ENCODE measurements at regions not wholly inside any gene's neighbourhood (a gene's known extent, or its start where the extent isn't known, plus 50 kb on each side); places are given as distances from the start of the nearest gene placed in this dataset.
"Not testable (repeated sequence)": the region's sequence is repeated elsewhere in the genome, so short reads cannot be mapped to it uniquely, and the experiment has no call there.

DNA sequence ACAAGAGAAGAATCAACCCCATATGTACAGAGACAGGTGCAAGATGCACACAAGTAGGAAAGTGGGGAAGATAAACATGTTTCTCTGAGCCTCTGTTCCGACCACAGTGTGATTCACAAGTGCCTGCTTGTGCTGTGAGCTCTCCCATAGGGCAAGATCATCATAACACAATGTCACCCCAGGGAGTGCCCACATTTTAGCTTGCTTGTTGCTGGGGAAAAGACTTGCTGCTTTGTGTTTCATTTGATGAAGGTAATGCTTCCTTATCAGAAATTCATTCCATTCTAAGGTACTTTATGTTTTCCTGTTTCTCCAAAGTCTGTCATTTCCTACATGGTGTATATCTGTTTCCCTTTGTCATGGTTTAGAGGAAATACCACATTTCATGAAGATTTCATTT is 304.5 kb upstream of the DIPK2B start:
- no peak overlapping the region for H3K4me3 ChIP-seq
- peaks cover 0 to 24% of the 10 kb centered on the region in 2 donors for H3K4me1 ChIP-seq
- H3K27ac ChIP-seq: peak overlapping the region in 1 of 2 donors; percentile 76
- TF ChIP-seq, protein P1, sequence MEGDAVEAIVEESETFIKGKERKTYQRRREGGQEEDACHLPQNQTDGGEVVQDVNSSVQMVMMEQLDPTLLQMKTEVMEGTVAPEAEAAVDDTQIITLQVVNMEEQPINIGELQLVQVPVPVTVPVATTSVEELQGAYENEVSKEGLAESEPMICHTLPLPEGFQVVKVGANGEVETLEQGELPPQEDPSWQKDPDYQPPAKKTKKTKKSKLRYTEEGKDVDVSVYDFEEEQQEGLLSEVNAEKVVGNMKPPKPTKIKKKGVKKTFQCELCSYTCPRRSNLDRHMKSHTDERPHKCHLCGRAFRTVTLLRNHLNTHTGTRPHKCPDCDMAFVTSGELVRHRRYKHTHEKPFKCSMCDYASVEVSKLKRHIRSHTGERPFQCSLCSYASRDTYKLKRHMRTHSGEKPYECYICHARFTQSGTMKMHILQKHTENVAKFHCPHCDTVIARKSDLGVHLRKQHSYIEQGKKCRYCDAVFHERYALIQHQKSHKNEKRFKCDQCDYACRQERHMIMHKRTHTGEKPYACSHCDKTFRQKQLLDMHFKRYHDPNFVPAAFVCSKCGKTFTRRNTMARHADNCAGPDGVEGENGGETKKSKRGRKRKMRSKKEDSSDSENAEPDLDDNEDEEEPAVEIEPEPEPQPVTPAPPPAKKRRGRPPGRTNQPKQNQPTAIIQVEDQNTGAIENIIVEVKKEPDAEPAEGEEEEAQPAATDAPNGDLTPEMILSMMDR (IDR thresholded peaks at IDR 0.05): no peak
- no peaks in the 10 kb centered on the region for H3K36me3 ChIP-seq
- no peaks in the 10 kb centered on the region for H3K27me3 ChIP-seq
- no peak for DNase-seq (ENCODE audit: low spot score)
- no peaks in the 10 kb centered on the region for H3K9me3 ChIP-seq

DNA sequence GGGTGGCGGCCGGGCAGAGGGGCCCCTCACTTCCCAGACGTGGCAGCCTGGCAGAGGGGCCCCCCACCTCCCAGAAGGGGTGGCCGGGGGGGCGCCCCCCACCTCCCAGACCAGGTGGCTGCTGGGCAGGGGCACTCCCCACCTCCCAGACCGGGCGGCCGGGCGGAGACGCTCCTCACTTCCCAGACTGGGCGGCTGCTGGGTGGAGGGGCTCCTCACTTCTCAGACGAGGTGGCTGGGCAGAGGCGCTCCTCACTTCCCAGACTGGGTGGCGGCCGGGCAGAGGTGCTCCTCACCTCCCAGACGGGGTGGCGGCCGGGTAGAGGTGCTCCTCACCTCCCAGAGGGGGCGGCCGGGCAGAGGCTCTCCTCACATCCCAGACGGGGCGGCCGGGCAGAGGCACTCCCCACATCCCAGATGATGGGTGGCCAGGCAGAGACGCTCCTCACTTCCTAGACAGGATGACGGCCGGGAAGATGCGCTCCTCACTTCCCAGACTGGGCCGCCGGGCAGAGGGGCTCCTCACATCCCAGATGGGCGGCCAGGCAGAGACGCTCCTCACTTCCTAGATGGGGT is 303.2 kb upstream of the DIPK2B start:
- DNase-seq (ENCODE audit: low spot score): not testable (repeated sequence)

DNA sequence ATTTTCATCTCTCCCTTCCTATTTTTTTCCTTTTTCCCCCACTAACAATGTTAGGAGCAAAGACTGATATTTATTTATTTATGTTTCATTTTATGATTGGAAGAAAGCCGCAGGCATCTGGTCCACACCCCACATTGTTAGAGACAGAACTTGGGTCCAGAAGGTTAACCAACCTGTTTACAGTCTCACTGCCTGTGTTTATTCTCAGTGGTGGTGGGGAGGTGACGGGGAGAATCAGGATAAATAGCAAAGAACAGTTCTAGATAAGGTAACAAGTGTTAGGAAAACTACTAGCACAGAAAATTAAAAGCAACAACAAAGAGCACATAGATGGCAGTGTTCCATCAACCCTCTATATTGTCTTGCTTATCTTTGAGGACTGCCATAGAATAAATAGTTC is 301.7 kb upstream of the DIPK2B start:
- TF ChIP-seq, protein P1 (IDR thresholded peaks at IDR 0.05): no peak
- H3K27ac ChIP-seq: no peak overlapping the region
- no peaks in the 10 kb centered on the region for H3K36me3 ChIP-seq
- peaks cover 0 to 20% of the 10 kb centered on the region in 2 donors for H3K4me1 ChIP-seq
- H3K9me3 ChIP-seq: no peaks in the 10 kb centered on the region
- H3K4me3 ChIP-seq: no peak overlapping the region
- DNase-seq (ENCODE audit: low spot score): no peak
- peaks cover 0 to 2% of the 10 kb centered on the region in 2 donors for H3K27me3 ChIP-seq

More for the DNA sequence above, 303.2 kb upstream of the DIPK2B start:
- not testable (repeated sequence) for H3K4me3 ChIP-seq, H3K27ac ChIP-seq, H3K9me3 ChIP-seq, H3K36me3 ChIP-seq, H3K27me3 ChIP-seq
- H3K4me1 ChIP-seq: peaks cover 0 to 24% of the 10 kb centered on the region in 2 donors

DNA sequence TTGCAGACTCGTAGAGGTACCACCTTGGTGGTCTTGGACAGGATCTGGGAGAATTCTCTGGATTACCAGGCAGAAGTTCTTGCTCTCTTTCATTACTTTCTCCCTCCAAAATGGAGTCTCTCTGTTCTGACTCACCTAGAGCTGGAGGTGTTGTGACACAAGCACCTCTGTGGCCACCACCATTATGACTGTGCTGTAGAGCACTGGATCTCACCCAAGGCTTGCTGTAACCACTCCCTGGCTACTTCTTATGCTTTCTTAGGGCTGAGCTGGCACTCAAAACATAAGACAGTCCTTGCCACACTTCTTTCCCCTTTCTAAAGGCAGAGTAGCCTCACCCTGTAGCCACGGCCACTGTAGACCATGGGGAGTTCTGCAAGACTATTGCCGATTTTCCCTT is 296.6 kb upstream of the DIPK2B start:
- H3K9me3 ChIP-seq: peaks cover 0 to 35% of the 10 kb centered on the region in 2 donors
- no peak overlapping the region for H3K4me3 ChIP-seq
- H3K27ac ChIP-seq: no peak overlapping the region
- peaks cover 0 to 4% of the 10 kb centered on the region in 2 donors for H3K27me3 ChIP-seq
- TF ChIP-seq, protein P1 (IDR thresholded peaks at IDR 0.05): no peak
- DNase-seq (ENCODE audit: low spot score): no peak
- no peaks in the 10 kb centered on the region for H3K4me1 ChIP-seq
- H3K36me3 ChIP-seq: no peaks in the 10 kb centered on the region

DNA sequence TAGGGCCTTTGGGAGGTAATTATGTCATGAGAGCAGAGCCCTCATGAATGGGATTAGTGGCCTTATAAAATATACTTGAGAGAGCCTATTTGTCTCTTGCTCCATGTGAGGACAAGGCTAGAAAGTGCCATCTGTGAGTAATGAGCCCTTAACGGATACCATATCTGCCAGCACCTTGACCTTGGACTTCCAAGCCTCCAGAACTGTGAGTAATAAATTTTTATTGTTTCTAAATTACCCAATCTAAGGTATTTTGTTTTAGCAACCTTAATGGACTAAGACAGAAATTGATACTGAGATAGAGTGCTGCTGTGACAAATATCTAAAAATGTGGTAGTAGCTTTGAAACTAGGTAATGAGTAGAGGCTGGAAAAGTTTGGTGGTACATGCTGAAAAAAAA is 285.0 kb upstream of the DIPK2B start:
- no peak for DNase-seq (ENCODE audit: low spot score)
- Histone ChIP-seq H3K4me3 (no peak overlapping the region), H3K27me3 (no peaks in the 10 kb centered on the region), H3K4me1 (no peaks in the 10 kb centered on the region), H3K9me3 (peaks cover 0 to 19% of the 10 kb centered on the region in 2 donors), H3K27ac (no peak overlapping the region), H3K36me3 (no peaks in the 10 kb centered on the region)
- TF ChIP-seq, protein P1 (IDR thresholded peaks at IDR 0.05): no peak

DNA sequence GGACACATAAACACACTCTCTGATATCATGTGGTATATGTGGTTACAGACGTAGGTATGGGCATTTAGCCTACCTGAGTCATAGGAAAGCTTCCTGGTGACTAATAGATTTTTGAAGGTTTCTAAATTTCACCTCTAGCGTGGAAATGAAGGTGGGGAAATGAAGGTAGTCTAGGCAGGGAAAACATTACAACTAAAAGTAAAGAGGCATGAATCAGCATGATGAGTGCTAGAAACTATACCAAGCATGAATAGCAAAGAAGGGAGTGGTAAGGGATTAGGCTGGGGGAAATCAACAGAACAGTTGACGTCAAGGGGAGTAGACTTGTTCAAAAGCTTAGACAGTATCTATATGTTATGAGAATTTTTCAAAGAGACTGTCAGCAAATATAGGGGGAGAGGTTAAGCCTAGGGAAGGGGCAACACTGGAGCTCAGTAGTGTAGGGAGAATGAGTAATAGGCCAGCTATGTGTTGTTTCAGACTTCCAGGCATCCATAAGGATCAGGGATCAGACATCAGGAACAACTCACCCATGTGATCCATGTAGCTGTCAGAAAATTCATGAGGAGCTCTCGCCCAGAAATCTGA is 279.3 kb upstream of the DIPK2B start:
- no peak overlapping the region for H3K4me3 ChIP-seq
- H3K4me1 ChIP-seq: no peaks in the 10 kb centered on the region
- H3K36me3 ChIP-seq: no peaks in the 10 kb centered on the region
- H3K9me3 ChIP-seq: peaks cover 0 to 4% of the 10 kb centered on the region in 2 donors
- no peak for DNase-seq (ENCODE audit: low spot score)
- no peaks in the 10 kb centered on the region for H3K27me3 ChIP-seq
- no peak overlapping the region for H3K27ac ChIP-seq
- TF ChIP-seq, protein P1 (IDR thresholded peaks at IDR 0.05): no peak

All from right atrium auricular region (tissue), 2 donors.